ENCODE measurements at regions not wholly inside any gene's neighbourhood (a gene's known extent, or its start where the extent isn't known, plus 50 kb on each side); places are given as distances from the start of the nearest gene placed in this dataset.
"Not testable (repeated sequence)": the region's sequence is repeated elsewhere in the genome, so short reads cannot be mapped to it uniquely, and the experiment has no call there.

- H3K4me1 ChIP-seq (ENCODE audit: control insufficient read depth, insufficient read depth, low read length): no peaks in the 10 kb centered on the region
- H3K27ac ChIP-seq (ENCODE audit: low read depth, low read length): no peak overlapping the region
- H3K9me3 ChIP-seq (ENCODE audit: control insufficient read depth, insufficient read depth, low read length): peaks cover 92% of the 10 kb centered on the region
These were observed 1154.8 kb downstream of the TMEM121 start for GRCh38 chr14:106681161-106681560.

DNA sequence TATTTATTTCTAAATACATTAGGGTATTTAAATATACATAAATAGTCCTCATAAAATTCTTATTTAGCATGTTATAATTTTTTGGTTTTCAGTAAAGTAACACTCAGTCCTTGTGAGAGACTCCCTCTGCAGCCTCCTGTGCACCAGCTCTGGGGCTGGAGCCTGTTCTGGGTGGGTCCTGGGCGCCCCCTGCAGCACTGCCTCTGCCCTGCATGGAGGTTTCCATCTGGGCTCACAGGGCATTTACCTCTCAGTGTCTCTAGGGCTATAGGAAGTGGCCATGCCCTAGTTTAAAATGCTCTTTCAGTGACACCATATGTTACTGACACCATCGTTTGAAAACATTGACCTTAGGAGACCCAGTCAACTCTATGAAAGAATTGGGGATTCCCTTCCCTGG lies 1155.2 kb downstream of the TMEM121 start:
- Histone ChIP-seq H3K4me1 (ENCODE audit: control insufficient read depth, insufficient read depth, low read length) (no peaks in the 10 kb centered on the region), H3K4me3 (ENCODE audit: low read depth, low read length) (no peak overlapping the region), H3K27ac (ENCODE audit: low read depth, low read length) (no peak overlapping the region), H3K9me3 (ENCODE audit: control insufficient read depth, insufficient read depth, low read length) (peaks cover 93% of the 10 kb centered on the region), H3K27me3 (ENCODE audit: control insufficient read depth, insufficient read depth, low read length) (no peaks in the 10 kb centered on the region), H3K36me3 (ENCODE audit: control insufficient read depth, insufficient read depth, low read length) (no peaks in the 10 kb centered on the region), H3K9ac (ENCODE audit: low read depth, low read length) (no peak overlapping the region)

More at GRCh38 chr14:106681161-106681560, 1154.8 kb downstream of the TMEM121 start:
- Histone ChIP-seq H3K4me3 (ENCODE audit: low read depth, low read length) (no peak overlapping the region), H3K36me3 (ENCODE audit: control insufficient read depth, insufficient read depth, low read length) (no peaks in the 10 kb centered on the region), H3K9ac (ENCODE audit: low read depth, low read length) (no peak overlapping the region), H3K27me3 (ENCODE audit: control insufficient read depth, insufficient read depth, low read length) (no peaks in the 10 kb centered on the region)

DNA sequence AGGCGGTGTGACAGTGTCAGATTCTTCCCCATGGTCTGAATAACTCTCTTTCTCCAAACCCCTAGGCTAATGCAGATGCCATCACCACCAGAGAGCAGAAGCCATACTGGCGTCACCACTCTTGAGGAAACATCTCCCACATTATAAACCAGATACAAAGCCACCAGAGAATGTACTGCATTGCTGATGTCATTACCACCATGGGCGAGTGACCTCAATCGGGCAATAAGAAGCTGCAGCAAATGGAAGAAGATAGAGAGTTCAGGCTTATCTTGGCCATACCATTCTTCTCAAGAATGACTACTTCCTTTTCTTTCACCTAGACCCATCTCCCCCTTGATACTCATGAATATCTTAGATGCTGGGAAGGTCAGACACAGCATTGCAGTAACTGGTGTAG lies 1157.2 kb downstream of the TMEM121 start:
- Histone ChIP-seq H3K27me3 (ENCODE audit: control insufficient read depth, insufficient read depth, low read length) (no peaks in the 10 kb centered on the region), H3K9ac (ENCODE audit: low read depth, low read length) (no peak overlapping the region), H3K27ac (ENCODE audit: low read depth, low read length) (no peak overlapping the region), H3K36me3 (ENCODE audit: control insufficient read depth, insufficient read depth, low read length) (no peaks in the 10 kb centered on the region), H3K9me3 (ENCODE audit: control insufficient read depth, insufficient read depth, low read length) (peaks cover 95% of the 10 kb centered on the region), H3K4me3 (ENCODE audit: low read depth, low read length) (no peak overlapping the region), H3K4me1 (ENCODE audit: control insufficient read depth, insufficient read depth, low read length) (no peaks in the 10 kb centered on the region)

- Histone ChIP-seq H3K4me3 (ENCODE audit: low read depth, low read length) (no peak overlapping the region), H3K4me1 (ENCODE audit: control insufficient read depth, insufficient read depth, low read length) (no peaks in the 10 kb centered on the region), H3K9me3 (ENCODE audit: control insufficient read depth, insufficient read depth, low read length) (peaks cover 98% of the 10 kb centered on the region), H3K36me3 (ENCODE audit: control insufficient read depth, insufficient read depth, low read length) (no peaks in the 10 kb centered on the region), H3K9ac (ENCODE audit: low read depth, low read length) (no peak overlapping the region), H3K27me3 (ENCODE audit: control insufficient read depth, insufficient read depth, low read length) (no peaks in the 10 kb centered on the region), H3K27ac (ENCODE audit: low read depth, low read length) (no peak overlapping the region)
These were observed 1160.2 kb downstream of the TMEM121 start for GRCh38 chr14:106686533-106686932.

DNA sequence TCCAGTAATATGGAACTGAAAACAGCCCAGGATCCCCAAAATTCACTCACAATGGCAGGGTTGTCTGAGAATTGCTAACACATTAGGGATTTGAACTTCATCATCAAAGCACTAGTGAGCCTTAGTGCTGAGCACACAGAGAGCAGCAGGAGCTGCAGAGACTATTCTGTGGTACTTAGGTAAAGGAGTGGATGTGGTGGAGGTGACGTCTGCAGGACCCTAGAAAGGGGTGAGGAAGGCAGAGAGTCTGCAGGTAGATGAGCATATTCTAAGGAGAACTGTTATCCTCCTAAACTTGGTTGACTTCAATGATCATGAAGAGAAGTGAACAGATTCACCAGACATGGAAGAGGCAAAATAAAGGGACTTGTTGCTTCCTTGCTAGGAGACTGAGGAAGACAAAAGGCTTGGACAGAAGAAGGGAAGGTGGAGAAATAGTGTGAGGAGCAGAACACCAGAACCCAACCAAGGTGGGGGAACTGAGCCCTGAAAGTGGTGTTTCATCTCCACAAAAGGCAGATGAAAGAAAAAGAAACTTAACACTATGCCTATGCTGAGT lies 1164.0 kb downstream of the TMEM121 start:
- Histone ChIP-seq H3K27ac (ENCODE audit: low read depth, low read length) (no peak overlapping the region), H3K9me3 (ENCODE audit: control insufficient read depth, insufficient read depth, low read length) (peaks cover 92% of the 10 kb centered on the region), H3K4me3 (ENCODE audit: low read depth, low read length) (no peak overlapping the region), H3K36me3 (ENCODE audit: control insufficient read depth, insufficient read depth, low read length) (no peaks in the 10 kb centered on the region), H3K9ac (ENCODE audit: low read depth, low read length) (no peak overlapping the region), H3K27me3 (ENCODE audit: control insufficient read depth, insufficient read depth, low read length) (no peaks in the 10 kb centered on the region), H3K4me1 (ENCODE audit: control insufficient read depth, insufficient read depth, low read length) (no peaks in the 10 kb centered on the region)

- Histone ChIP-seq H3K4me1 (ENCODE audit: control insufficient read depth, insufficient read depth, low read length) (no peaks in the 10 kb centered on the region), H3K36me3 (ENCODE audit: control insufficient read depth, insufficient read depth, low read length) (no peaks in the 10 kb centered on the region), H3K27ac (ENCODE audit: low read depth, low read length) (no peak overlapping the region), H3K9me3 (ENCODE audit: control insufficient read depth, insufficient read depth, low read length) (peaks cover 90% of the 10 kb centered on the region), H3K4me3 (ENCODE audit: low read depth, low read length) (no peak overlapping the region), H3K27me3 (ENCODE audit: control insufficient read depth, insufficient read depth, low read length) (no peaks in the 10 kb centered on the region), H3K9ac (ENCODE audit: low read depth, low read length) (no peak overlapping the region)
These were observed 1165.4 kb downstream of the TMEM121 start for GRCh38 chr14:106691601-106692291.

- H3K36me3 ChIP-seq (ENCODE audit: control insufficient read depth, insufficient read depth, low read length): no peaks in the 10 kb centered on the region
- no peaks in the 10 kb centered on the region for H3K27me3 ChIP-seq (ENCODE audit: control insufficient read depth, insufficient read depth, low read length)
- no peak overlapping the region for H3K9ac ChIP-seq (ENCODE audit: low read depth, low read length)
- no peak overlapping the region for H3K4me3 ChIP-seq (ENCODE audit: low read depth, low read length)
- H3K27ac ChIP-seq (ENCODE audit: low read depth, low read length): no peak overlapping the region
- peaks cover 70% of the 10 kb centered on the region for H3K9me3 ChIP-seq (ENCODE audit: control insufficient read depth, insufficient read depth, low read length)
- H3K4me1 ChIP-seq (ENCODE audit: control insufficient read depth, insufficient read depth, low read length): no peaks in the 10 kb centered on the region
These were observed 1168.4 kb downstream of the TMEM121 start for GRCh38 chr14:106694638-106695393.

DNA sequence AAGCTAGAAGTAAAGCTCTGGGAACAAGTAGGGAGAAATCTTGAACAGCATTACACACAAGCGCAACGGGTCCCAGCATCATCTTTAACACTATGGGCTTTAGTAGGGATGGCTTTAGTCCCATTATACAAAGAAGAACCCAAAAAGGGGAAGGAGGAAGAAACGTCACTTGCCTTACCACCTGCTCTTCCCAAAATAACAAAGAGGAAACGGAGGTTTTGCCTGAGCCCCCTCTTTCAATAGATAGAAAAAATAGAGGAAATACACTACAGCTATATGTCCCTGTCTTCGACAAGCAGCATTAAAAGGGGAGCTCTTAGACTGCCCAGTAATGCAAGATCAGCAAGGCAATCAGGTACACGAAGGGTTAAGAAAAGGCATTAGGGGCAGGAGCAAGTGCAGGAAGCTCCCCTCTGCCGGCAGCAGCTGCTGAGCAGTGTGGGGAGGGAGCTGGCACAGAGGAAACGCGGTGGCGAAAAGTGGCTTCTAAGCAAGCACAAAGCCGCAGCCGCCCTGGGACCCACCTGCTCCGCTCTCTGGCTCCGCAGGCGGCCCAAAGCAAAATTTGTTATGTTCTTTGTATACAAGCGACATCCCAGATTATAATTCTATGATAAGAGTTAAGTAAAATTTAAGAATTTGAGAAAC lies 1172.4 kb downstream of the TMEM121 start:
- peaks cover 44% of the 10 kb centered on the region for H3K9me3 ChIP-seq (ENCODE audit: control insufficient read depth, insufficient read depth, low read length)
- not testable (repeated sequence) for H3K36me3 ChIP-seq (ENCODE audit: control insufficient read depth, insufficient read depth, low read length); H3K4me1 ChIP-seq (ENCODE audit: control insufficient read depth, insufficient read depth, low read length); H3K27me3 ChIP-seq (ENCODE audit: control insufficient read depth, insufficient read depth, low read length); H3K9ac ChIP-seq (ENCODE audit: low read depth, low read length); H3K27ac ChIP-seq (ENCODE audit: low read depth, low read length); H3K4me3 ChIP-seq (ENCODE audit: low read depth, low read length)

- peaks cover 21% of the 10 kb centered on the region for H3K9me3 ChIP-seq (ENCODE audit: control insufficient read depth, insufficient read depth, low read length)
- H3K27ac ChIP-seq (ENCODE audit: low read depth, low read length); H3K36me3 ChIP-seq (ENCODE audit: control insufficient read depth, insufficient read depth, low read length); H3K9ac ChIP-seq (ENCODE audit: low read depth, low read length); H3K27me3 ChIP-seq (ENCODE audit: control insufficient read depth, insufficient read depth, low read length); H3K4me3 ChIP-seq (ENCODE audit: low read depth, low read length); H3K4me1 ChIP-seq (ENCODE audit: control insufficient read depth, insufficient read depth, low read length): not testable (repeated sequence)
These were observed 1177.3 kb downstream of the TMEM121 start for GRCh38 chr14:106703651-106704050.

GRCh38 chr14:106706488-106706887 lies 1180.1 kb downstream of the TMEM121 start:
- H3K27me3 ChIP-seq (ENCODE audit: control insufficient read depth, insufficient read depth, low read length); H3K4me1 ChIP-seq (ENCODE audit: control insufficient read depth, insufficient read depth, low read length); H3K4me3 ChIP-seq (ENCODE audit: low read depth, low read length); H3K9ac ChIP-seq (ENCODE audit: low read depth, low read length); H3K36me3 ChIP-seq (ENCODE audit: control insufficient read depth, insufficient read depth, low read length); H3K27ac ChIP-seq (ENCODE audit: low read depth, low read length): not testable (repeated sequence)
- peaks cover 30% of the 10 kb centered on the region for H3K9me3 ChIP-seq (ENCODE audit: control insufficient read depth, insufficient read depth, low read length)

DNA sequence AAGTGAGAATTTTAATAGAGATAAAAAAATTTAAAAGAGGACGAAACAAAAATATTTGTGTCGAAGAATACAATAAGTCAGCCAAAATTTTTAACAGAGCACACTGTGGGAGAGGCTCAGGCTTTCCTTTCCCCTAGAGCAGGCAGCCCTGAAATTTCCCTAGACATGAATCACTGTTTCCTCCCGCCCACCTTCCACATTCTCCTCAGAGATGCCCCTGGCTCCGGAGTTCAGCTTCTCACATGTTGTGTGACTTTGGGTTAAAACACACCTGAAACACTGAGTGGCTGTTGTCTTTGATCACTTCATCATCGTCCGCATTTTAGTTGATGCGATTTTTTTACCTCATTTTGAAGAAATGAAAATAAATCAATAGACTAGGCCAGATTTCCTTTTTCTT lies 1183.8 kb downstream of the TMEM121 start:
- not testable (repeated sequence) for H3K4me1 ChIP-seq (ENCODE audit: control insufficient read depth, insufficient read depth, low read length); H3K9ac ChIP-seq (ENCODE audit: low read depth, low read length); H3K27me3 ChIP-seq (ENCODE audit: control insufficient read depth, insufficient read depth, low read length); H3K36me3 ChIP-seq (ENCODE audit: control insufficient read depth, insufficient read depth, low read length); H3K27ac ChIP-seq (ENCODE audit: low read depth, low read length); H3K4me3 ChIP-seq (ENCODE audit: low read depth, low read length)
- peaks cover 46% of the 10 kb centered on the region for H3K9me3 ChIP-seq (ENCODE audit: control insufficient read depth, insufficient read depth, low read length)
